ENCODE measurements at regions not wholly inside any gene's neighbourhood (a gene's known extent, or its start where the extent isn't known, plus 50 kb on each side); places are given as distances from the start of the nearest gene placed in this dataset.
"Not testable (repeated sequence)": the region's sequence is repeated elsewhere in the genome, so short reads cannot be mapped to it uniquely, and the experiment has no call there.

DNA sequence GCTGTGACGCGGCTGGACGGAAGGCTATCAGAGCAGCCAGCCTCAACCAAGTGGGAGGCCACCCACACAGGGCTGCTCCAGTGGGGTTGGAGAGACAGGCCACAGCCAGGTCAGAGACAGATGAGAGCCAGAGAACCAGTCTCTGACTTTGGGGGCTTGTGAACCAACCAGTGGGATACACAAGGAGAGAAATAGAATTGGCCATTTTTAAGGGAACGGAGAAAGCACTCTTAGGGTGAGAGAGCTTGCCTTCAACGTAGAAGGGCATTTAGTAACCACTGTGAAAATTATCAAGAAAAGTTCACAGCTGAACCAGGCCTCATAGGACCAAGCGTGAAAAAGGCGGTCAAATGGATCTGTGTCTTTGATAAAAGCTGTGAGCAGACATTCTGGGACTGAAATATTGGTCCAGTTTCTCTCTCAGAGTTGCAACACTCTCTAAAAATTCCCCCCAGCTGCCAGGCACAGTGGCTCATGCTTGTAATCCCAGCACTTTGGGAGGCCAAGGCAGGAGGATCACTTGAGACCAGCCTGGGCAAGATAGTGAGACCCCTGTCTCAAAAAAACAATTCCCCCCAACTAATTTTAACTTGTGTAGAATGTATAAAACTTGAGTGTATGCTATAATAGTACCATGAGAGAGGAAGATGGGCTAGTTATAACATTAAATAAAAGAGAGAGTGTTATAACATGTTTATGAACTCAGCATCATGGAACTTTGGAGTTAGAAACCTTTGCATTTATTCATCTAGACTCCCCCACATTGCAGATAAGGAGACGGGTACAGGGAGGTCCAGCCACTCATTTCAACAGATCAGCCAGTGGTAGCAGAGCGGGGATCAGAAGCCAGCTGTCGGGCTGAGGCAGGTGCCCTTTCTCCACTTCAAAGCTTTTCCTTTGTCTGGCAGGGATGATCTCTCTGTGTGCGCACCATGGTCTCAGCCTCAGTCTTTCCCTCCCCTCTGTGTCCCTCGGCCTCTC is 132.2 kb downstream of the NPIPB11 start:
- TF ChIP-seq POLR2A, POLR2AphosphoS5 (IDR thresholded peaks at IDR 0.05; ENCODE audit: low read depth, low read length): not testable (repeated sequence)

Data from GM12892 (cell line).